ENCODE measurements at regions not wholly inside any gene's neighbourhood (a gene's known extent, or its start where the extent isn't known, plus 50 kb on each side); places are given as distances from the start of the nearest gene placed in this dataset.

- TF ChIP-seq CTCF (IDR thresholded peaks at IDR 0.05): no peak
- no peak for TF ChIP-seq EZH2phosphoT487 (IDR thresholded peaks at IDR 0.05)
Observed at GRCh38 chr6:95366414-95366813, 210.9 kb upstream of the MANEA start.

Measured in neural progenitor cell (in vitro differentiated cells).